K562 (cell line): ENCODE measurements at regions not wholly inside any gene's neighbourhood (a gene's known extent, or its start where the extent isn't known, plus 50 kb on each side); places are given as distances from the start of the nearest gene placed in this dataset.

Source experiments
- E2F3 ChIP-seq: fragments of 250-450 bp; sonication (Bioruptor Pico); IDR thresholded peaks from 2 replicates; pipeline ENCODE4 v1.4.0; 2020; ENCODE audit warnings: mild to moderate bottlenecking
- FOXA3 ChIP-seq, 2 experiments: fragments of 450-650 bp in 1 of 2; sonication (generic) in 1 of 2; formaldehyde crosslinking; IDR thresholded peaks in 1 of 2; conservative IDR thresholded peaks in 1 of 2; 2 replicates each; pipeline versions ENCODE4 v1.4.0 to v1.8.0; 2020 to 2022; ENCODE audit warnings: mild to moderate bottlenecking in 2 of 2, missing genetic modification reagents in 1 of 2
- MED1 ChIP-seq: sonication (generic); formaldehyde crosslinking; IDR thresholded peaks from 2 replicates; pipeline ENCODE4 v1.8.1; 2023; ENCODE audit warnings: missing genetic modification reagents, borderline replicate concordance
- PHTF2 ChIP-seq: fragments of 250-450 bp; sonication (Bioruptor Pico); IDR thresholded peaks from 2 replicates; pipeline ENCODE4 v1.5.0; 2021; ENCODE audit warnings: mild to moderate bottlenecking
- POLR2AphosphoS5 ChIP-seq: IDR thresholded peaks from 2 replicates; pipeline ENCODE4 v1.6.1; 2011; ENCODE audit warnings: mild to moderate bottlenecking, low read depth, low read length, moderate library complexity; ENCODE audit not compliant: control insufficient read depth, insufficient read depth
- PTBP1 ChIP-seq: fragments of 200-400 bp; formaldehyde crosslinking; IDR thresholded peaks from 2 replicates; pipeline ENCODE4 v1.6.1; 2017; ENCODE audit warnings: low read depth, low read length
- TCF7 ChIP-seq: sonication (generic); IDR thresholded peaks from 2 replicates; pipeline ENCODE4 v1.6.1; 2016; ENCODE audit warnings: antibody characterized with exemption, borderline replicate concordance
- WHSC1 ChIP-seq: IDR thresholded peaks from one replicate; pipeline ENCODE4 v1.6.1; 2012; ENCODE audit warnings: low read length, control low read depth, inconsistent platforms
- ZBTB8A ChIP-seq: fragments of 450-650 bp; IDR thresholded peaks from 2 replicates; pipeline ENCODE4 v1.6.1; 2018; ENCODE audit warnings: mild to moderate bottlenecking, moderate library complexity; ENCODE audit not compliant: partially characterized antibody
- ZNF3 ChIP-seq: fragments of 250-450 bp; sonication (Bioruptor Pico); IDR thresholded peaks from 2 replicates; pipeline ENCODE4 v1.5.0; 2021; ENCODE audit warnings: mild to moderate bottlenecking, moderate library complexity
- TF ChIP-seq, protein P1 (sequence below), 2 experiments: fragments of 450-650 bp in 1 of 2; sonication (generic) in 1 of 2; formaldehyde crosslinking; conservative IDR thresholded peaks; 2 replicates each; pipeline versions ENCODE4 v1.4.0 to v1.8.1; 2020 to 2022; ENCODE audit warnings: mild to moderate bottlenecking in 1 of 2, missing genetic modification reagents in 1 of 2
- TF ChIP-seq, protein P2 (sequence below): sonication (generic); formaldehyde crosslinking; IDR thresholded peaks from 2 replicates; pipeline ENCODE4 v1.8.1; 2023; ENCODE audit warnings: mild to moderate bottlenecking, missing genetic modification reagents
- TF ChIP-seq, protein P3 (sequence below): fragments of 250-450 bp; sonication (Bioruptor Pico); IDR thresholded peaks from 2 replicates; pipeline ENCODE4 v1.5.0; 2021
- TF ChIP-seq, protein P4 (sequence below): IDR thresholded peaks from 3 replicates; pipeline ENCODE4 v1.6.1; 2011; ENCODE audit warnings: borderline replicate concordance, mild to moderate bottlenecking, moderate library complexity; ENCODE audit not compliant: insufficient read length; ENCODE audit errors: extremely low read depth
- TF ChIP-seq, protein P5 (sequence below), 2 experiments: IDR thresholded peaks; 2 replicates each; pipeline ENCODE4 v1.6.1; 2012; ENCODE audit warnings: improper control_type of control experiment in 2 of 2, low read depth in 2 of 2, low read length in 2 of 2, borderline replicate concordance in 1 of 2
- TF ChIP-seq, protein P6 (sequence below): fragments of 450-650 bp; formaldehyde crosslinking; IDR thresholded peaks from 2 replicates; pipeline ENCODE4 v1.4.0; 2022; ENCODE audit warnings: mild to moderate bottlenecking, moderate library complexity

DNA sequence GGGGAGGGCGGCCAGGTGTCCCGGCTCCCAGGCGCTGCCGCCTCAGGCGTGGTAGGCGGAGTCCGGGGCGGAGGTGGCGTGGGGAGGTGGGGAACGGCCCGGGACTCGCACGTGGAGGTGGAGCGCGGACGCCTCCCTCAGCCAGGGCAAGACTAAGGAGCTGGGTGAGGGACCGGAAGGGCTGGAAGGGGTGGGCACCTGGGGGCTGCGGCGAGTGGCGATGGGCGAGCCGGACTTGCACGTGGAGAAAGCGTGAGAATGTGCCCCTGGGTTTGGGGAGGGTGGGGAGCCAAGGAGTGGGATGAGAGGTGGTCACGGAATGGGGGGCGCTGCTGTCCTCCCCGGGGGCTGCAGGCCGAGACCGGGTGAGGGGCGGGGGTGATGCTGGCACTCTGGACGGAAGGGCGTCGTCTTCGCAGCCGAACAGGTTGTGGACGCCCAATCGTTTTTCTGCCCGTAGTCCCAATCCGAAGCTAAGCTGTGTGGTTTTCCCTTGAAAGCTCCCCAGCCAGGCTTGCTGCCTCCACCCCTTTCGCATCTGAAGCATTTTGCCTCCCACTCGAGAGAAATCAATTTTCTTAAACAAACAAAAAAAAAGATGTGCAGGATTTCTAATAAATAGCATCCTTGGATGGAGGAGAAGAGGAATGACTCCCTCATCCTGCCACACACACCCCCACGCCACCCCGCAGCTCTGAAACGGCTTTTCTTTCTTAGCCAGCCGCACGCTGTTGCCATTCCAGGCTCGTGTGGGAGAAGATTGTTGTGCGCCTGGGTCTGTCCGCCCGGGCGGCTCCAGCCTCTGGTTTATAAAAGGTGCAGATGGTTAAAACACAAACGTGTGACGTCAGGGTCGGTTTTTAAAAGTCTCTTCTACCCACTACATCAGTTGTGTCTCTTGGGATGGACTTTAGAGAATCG, 62.5 kb upstream of the ANKRD28 start (continued):
- TF ChIP-seq, protein P1, sequence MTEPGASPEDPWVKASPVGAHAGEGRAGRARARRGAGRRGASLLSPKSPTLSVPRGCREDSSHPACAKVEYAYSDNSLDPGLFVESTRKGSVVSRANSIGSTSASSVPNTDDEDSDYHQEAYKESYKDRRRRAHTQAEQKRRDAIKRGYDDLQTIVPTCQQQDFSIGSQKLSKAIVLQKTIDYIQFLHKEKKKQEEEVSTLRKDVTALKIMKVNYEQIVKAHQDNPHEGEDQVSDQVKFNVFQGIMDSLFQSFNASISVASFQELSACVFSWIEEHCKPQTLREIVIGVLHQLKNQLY (CRISPR knock-in tag; conservative IDR thresholded peaks at IDR 0.05), result 0 out of 4 replicates have a peak, but pooled peaks of 1 of the 2 experiments have one; percentile 58
- TF ChIP-seq MED1 (CRISPR knock-in tag), result no peak
- TF ChIP-seq FOXA3 (CRISPR knock-in tag; conservative IDR thresholded peaks at IDR 0.05 in 1 of 2, IDR thresholded peaks at IDR 0.05 in 1 of 2), result peak in 1 of 2 experiments; percentile 59; a peak in 2 of 4 replicates
- TF ChIP-seq, protein P2, sequence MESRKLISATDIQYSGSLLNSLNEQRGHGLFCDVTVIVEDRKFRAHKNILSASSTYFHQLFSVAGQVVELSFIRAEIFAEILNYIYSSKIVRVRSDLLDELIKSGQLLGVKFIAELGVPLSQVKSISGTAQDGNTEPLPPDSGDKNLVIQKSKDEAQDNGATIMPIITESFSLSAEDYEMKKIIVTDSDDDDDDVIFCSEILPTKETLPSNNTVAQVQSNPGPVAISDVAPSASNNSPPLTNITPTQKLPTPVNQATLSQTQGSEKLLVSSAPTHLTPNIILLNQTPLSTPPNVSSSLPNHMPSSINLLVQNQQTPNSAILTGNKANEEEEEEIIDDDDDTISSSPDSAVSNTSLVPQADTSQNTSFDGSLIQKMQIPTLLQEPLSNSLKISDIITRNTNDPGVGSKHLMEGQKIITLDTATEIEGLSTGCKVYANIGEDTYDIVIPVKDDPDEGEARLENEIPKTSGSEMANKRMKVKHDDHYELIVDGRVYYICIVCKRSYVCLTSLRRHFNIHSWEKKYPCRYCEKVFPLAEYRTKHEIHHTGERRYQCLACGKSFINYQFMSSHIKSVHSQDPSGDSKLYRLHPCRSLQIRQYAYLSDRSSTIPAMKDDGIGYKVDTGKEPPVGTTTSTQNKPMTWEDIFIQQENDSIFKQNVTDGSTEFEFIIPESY, result no peak
- no peak for TF ChIP-seq E2F3 (CRISPR knock-in tag)
- 0 out of 2 replicates have a peak, but pooled peaks have one; percentile 9 for TF ChIP-seq POLR2AphosphoS5
- TF ChIP-seq, protein P3, sequence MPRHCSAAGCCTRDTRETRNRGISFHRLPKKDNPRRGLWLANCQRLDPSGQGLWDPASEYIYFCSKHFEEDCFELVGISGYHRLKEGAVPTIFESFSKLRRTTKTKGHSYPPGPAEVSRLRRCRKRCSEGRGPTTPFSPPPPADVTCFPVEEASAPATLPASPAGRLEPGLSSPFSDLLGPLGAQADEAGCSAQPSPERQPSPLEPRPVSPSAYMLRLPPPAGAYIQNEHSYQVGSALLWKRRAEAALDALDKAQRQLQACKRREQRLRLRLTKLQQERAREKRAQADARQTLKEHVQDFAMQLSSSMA (CRISPR knock-in tag), result no peak
- TF ChIP-seq ZBTB8A, result no peak
- TF ChIP-seq, protein P4, sequence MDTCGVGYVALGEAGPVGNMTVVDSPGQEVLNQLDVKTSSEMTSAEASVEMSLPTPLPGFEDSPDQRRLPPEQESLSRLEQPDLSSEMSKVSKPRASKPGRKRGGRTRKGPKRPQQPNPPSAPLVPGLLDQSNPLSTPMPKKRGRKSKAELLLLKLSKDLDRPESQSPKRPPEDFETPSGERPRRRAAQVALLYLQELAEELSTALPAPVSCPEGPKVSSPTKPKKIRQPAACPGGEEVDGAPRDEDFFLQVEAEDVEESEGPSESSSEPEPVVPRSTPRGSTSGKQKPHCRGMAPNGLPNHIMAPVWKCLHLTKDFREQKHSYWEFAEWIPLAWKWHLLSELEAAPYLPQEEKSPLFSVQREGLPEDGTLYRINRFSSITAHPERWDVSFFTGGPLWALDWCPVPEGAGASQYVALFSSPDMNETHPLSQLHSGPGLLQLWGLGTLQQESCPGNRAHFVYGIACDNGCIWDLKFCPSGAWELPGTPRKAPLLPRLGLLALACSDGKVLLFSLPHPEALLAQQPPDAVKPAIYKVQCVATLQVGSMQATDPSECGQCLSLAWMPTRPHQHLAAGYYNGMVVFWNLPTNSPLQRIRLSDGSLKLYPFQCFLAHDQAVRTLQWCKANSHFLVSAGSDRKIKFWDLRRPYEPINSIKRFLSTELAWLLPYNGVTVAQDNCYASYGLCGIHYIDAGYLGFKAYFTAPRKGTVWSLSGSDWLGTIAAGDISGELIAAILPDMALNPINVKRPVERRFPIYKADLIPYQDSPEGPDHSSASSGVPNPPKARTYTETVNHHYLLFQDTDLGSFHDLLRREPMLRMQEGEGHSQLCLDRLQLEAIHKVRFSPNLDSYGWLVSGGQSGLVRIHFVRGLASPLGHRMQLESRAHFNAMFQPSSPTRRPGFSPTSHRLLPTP, result no peak
- TF ChIP-seq ZNF3 (CRISPR knock-in tag), result no peak
- TF ChIP-seq PTBP1, result no peak
- no peak for TF ChIP-seq WHSC1
- no peak for TF ChIP-seq PHTF2 (CRISPR knock-in tag)
- TF ChIP-seq, protein P5, sequence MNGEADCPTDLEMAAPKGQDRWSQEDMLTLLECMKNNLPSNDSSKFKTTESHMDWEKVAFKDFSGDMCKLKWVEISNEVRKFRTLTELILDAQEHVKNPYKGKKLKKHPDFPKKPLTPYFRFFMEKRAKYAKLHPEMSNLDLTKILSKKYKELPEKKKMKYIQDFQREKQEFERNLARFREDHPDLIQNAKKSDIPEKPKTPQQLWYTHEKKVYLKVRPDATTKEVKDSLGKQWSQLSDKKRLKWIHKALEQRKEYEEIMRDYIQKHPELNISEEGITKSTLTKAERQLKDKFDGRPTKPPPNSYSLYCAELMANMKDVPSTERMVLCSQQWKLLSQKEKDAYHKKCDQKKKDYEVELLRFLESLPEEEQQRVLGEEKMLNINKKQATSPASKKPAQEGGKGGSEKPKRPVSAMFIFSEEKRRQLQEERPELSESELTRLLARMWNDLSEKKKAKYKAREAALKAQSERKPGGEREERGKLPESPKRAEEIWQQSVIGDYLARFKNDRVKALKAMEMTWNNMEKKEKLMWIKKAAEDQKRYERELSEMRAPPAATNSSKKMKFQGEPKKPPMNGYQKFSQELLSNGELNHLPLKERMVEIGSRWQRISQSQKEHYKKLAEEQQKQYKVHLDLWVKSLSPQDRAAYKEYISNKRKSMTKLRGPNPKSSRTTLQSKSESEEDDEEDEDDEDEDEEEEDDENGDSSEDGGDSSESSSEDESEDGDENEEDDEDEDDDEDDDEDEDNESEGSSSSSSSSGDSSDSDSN (IDR thresholded peaks at IDR 0.05; ENCODE audit: borderline replicate concordance in 1 of 2, low read depth in 2 of 2, low read length in 2 of 2), result no peak
- TF ChIP-seq, protein P6, sequence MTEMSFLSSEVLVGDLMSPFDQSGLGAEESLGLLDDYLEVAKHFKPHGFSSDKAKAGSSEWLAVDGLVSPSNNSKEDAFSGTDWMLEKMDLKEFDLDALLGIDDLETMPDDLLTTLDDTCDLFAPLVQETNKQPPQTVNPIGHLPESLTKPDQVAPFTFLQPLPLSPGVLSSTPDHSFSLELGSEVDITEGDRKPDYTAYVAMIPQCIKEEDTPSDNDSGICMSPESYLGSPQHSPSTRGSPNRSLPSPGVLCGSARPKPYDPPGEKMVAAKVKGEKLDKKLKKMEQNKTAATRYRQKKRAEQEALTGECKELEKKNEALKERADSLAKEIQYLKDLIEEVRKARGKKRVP (CRISPR knock-in tag), result no peak
- no peak; the same call in 1 of the 2 replicates for TF ChIP-seq TCF7
